ENCODE measurements at regions not wholly inside any gene's neighbourhood (a gene's known extent, or its start where the extent isn't known, plus 50 kb on each side); places are given as distances from the start of the nearest gene placed in this dataset.
"Not testable (repeated sequence)": the region's sequence is repeated elsewhere in the genome, so short reads cannot be mapped to it uniquely, and the experiment has no call there.

- TF ChIP-seq CTCF (IDR thresholded peaks at IDR 0.05; ENCODE audit: insufficient read depth, low read depth, low read length) (no peak), EZH2 (IDR thresholded peaks at IDR 0.05; ENCODE audit: insufficient read depth, low read length) (no peak)
- H3K27ac ChIP-seq (ENCODE audit: low read depth, low read length) = no peak overlapping the region
- FAIRE-seq (no peak), DNase-seq (ENCODE audit: low read depth) (no peak)
- no peaks in the 10 kb centered on the region for H3K4me1 ChIP-seq (ENCODE audit: insufficient read depth, low read length)
- no peaks in the 10 kb centered on the region for H4K20me1 ChIP-seq (ENCODE audit: insufficient read depth, low read length)
- no peak overlapping the region for H2AFZ ChIP-seq (ENCODE audit: low read depth, low read length)
- no peaks in the 10 kb centered on the region for H3K36me3 ChIP-seq (ENCODE audit: insufficient read depth, low read length)
- no peaks in the 10 kb centered on the region for H3K9me3 ChIP-seq (ENCODE audit: insufficient read depth, low read depth, low read length)
- H3K4me2 ChIP-seq (ENCODE audit: low read length) = no peak overlapping the region
- no peaks in the 10 kb centered on the region for H3K9me3 Mint-ChIP-seq (ENCODE audit: unreplicated experiment)
- H3K79me2 ChIP-seq (ENCODE audit: insufficient read depth, low read length) = no peaks in the 10 kb centered on the region
- H3K9ac ChIP-seq (ENCODE audit: low read length) = no peak overlapping the region
- no peak overlapping the region for H3K4me3 Mint-ChIP-seq (ENCODE audit: unreplicated experiment)
- H3K27ac Mint-ChIP-seq (ENCODE audit: unreplicated experiment) = no peak overlapping the region
- H3K36me3 Mint-ChIP-seq (ENCODE audit: low read depth, unreplicated experiment) = no peaks in the 10 kb centered on the region
- peaks cover 6% of the 10 kb centered on the region for H3K27me3 Mint-ChIP-seq (ENCODE audit: low read depth, unreplicated experiment)
- H3K27me3 ChIP-seq (ENCODE audit: insufficient read depth, low read length) = no peaks in the 10 kb centered on the region
- H3K4me1 Mint-ChIP-seq (ENCODE audit: low read depth, unreplicated experiment) = peaks cover 2% of the 10 kb centered on the region
- no peak overlapping the region for H3K4me3 ChIP-seq (ENCODE audit: insufficient read depth, low read depth, low read length)
These were observed 155.1 kb downstream of the DEFB131A start for GRCh38 chr4:9599266-9599665.

- Mint-ChIP-seq H3K9me3 (ENCODE audit: unreplicated experiment) (no peaks in the 10 kb centered on the region), H3K27ac (ENCODE audit: unreplicated experiment) (no peak overlapping the region), H3K36me3 (ENCODE audit: low read depth, unreplicated experiment) (no peaks in the 10 kb centered on the region), H3K4me3 (ENCODE audit: unreplicated experiment) (no peak overlapping the region), H3K27me3 (ENCODE audit: low read depth, unreplicated experiment) (peaks cover 6% of the 10 kb centered on the region), H3K4me1 (ENCODE audit: low read depth, unreplicated experiment) (peaks cover 12% of the 10 kb centered on the region)
- H3K4me2 ChIP-seq (ENCODE audit: low read length) = no peak overlapping the region
- no peak overlapping the region for H3K9ac ChIP-seq (ENCODE audit: low read length)
- no peaks in the 10 kb centered on the region for H3K27me3 ChIP-seq (ENCODE audit: insufficient read depth, low read length)
- TF ChIP-seq EZH2 (IDR thresholded peaks at IDR 0.05; ENCODE audit: insufficient read depth, low read length) (no peak), CTCF (IDR thresholded peaks at IDR 0.05; ENCODE audit: insufficient read depth, low read depth, low read length) (no peak)
- H3K4me1 ChIP-seq (ENCODE audit: insufficient read depth, low read length) = no peaks in the 10 kb centered on the region
- H3K36me3 ChIP-seq (ENCODE audit: insufficient read depth, low read length) = no peaks in the 10 kb centered on the region
- H4K20me1 ChIP-seq (ENCODE audit: insufficient read depth, low read length) = no peaks in the 10 kb centered on the region
- DNase-seq (ENCODE audit: low read depth) (no peak), FAIRE-seq (no peak)
- no peak overlapping the region for H3K27ac ChIP-seq (ENCODE audit: low read depth, low read length)
- no peak overlapping the region for H3K4me3 ChIP-seq (ENCODE audit: insufficient read depth, low read depth, low read length)
- no peaks in the 10 kb centered on the region for H3K9me3 ChIP-seq (ENCODE audit: insufficient read depth, low read depth, low read length)
- no peaks in the 10 kb centered on the region for H3K79me2 ChIP-seq (ENCODE audit: insufficient read depth, low read length)
- no peak overlapping the region for H2AFZ ChIP-seq (ENCODE audit: low read depth, low read length)
These were observed 156.0 kb downstream of the DEFB131A start for GRCh38 chr4:9600246-9600645.

- Histone ChIP-seq H3K9me3 (ENCODE audit: insufficient read depth, low read depth, low read length) (no peaks in the 10 kb centered on the region), H3K4me3 (ENCODE audit: insufficient read depth, low read depth, low read length) (no peak overlapping the region), H3K79me2 (ENCODE audit: insufficient read depth, low read length) (no peaks in the 10 kb centered on the region), H3K27ac (ENCODE audit: low read depth, low read length) (no peak overlapping the region), H3K27me3 (ENCODE audit: insufficient read depth, low read length) (no peaks in the 10 kb centered on the region), H3K36me3 (ENCODE audit: insufficient read depth, low read length) (no peaks in the 10 kb centered on the region), H3K4me1 (ENCODE audit: insufficient read depth, low read length) (no peaks in the 10 kb centered on the region), H3K4me2 (ENCODE audit: low read length) (no peak overlapping the region), H3K9ac (ENCODE audit: low read length) (no peak overlapping the region), H4K20me1 (ENCODE audit: insufficient read depth, low read length) (no peaks in the 10 kb centered on the region), H2AFZ (ENCODE audit: low read depth, low read length) (no peak overlapping the region)
- peaks cover 3% of the 10 kb centered on the region for H3K27me3 Mint-ChIP-seq (ENCODE audit: low read depth, unreplicated experiment)
- no peak overlapping the region for H3K27ac Mint-ChIP-seq (ENCODE audit: unreplicated experiment)
- peaks cover 14% of the 10 kb centered on the region for H3K4me1 Mint-ChIP-seq (ENCODE audit: low read depth, unreplicated experiment)
- FAIRE-seq (no peak), DNase-seq (ENCODE audit: low read depth) (no peak)
- H3K9me3 Mint-ChIP-seq (ENCODE audit: unreplicated experiment) = no peaks in the 10 kb centered on the region
- TF ChIP-seq CTCF (IDR thresholded peaks at IDR 0.05; ENCODE audit: insufficient read depth, low read depth, low read length) (no peak), EZH2 (IDR thresholded peaks at IDR 0.05; ENCODE audit: insufficient read depth, low read length) (no peak)
- H3K4me3 Mint-ChIP-seq (ENCODE audit: unreplicated experiment) = no peak overlapping the region
- H3K36me3 Mint-ChIP-seq (ENCODE audit: low read depth, unreplicated experiment) = no peaks in the 10 kb centered on the region
These were observed 158.2 kb downstream of the DEFB131A start for GRCh38 chr4:9602389-9602914.

GRCh38 chr4:9604031-9604892, 160.0 kb downstream of the DEFB131A start:
- peaks cover 14% of the 10 kb centered on the region for H3K4me1 Mint-ChIP-seq (ENCODE audit: low read depth, unreplicated experiment)

More at GRCh38 chr4:9604031-9604892, 160.0 kb downstream of the DEFB131A start:
- H3K4me2 ChIP-seq (ENCODE audit: low read length); H3K27ac ChIP-seq (ENCODE audit: low read depth, low read length); H3K4me3 ChIP-seq (ENCODE audit: insufficient read depth, low read depth, low read length); H2AFZ ChIP-seq (ENCODE audit: low read depth, low read length); FAIRE-seq; H3K4me3 Mint-ChIP-seq (ENCODE audit: unreplicated experiment); H3K9ac ChIP-seq (ENCODE audit: low read length); DNase-seq (ENCODE audit: low read depth); H3K36me3 Mint-ChIP-seq (ENCODE audit: low read depth, unreplicated experiment); H3K79me2 ChIP-seq (ENCODE audit: insufficient read depth, low read length); H3K4me1 ChIP-seq (ENCODE audit: insufficient read depth, low read length); H3K27me3 Mint-ChIP-seq (ENCODE audit: low read depth, unreplicated experiment); H3K9me3 ChIP-seq (ENCODE audit: insufficient read depth, low read depth, low read length); H4K20me1 ChIP-seq (ENCODE audit: insufficient read depth, low read length); H3K27me3 ChIP-seq (ENCODE audit: insufficient read depth, low read length); H3K36me3 ChIP-seq (ENCODE audit: insufficient read depth, low read length); H3K9me3 Mint-ChIP-seq (ENCODE audit: unreplicated experiment): not testable (repeated sequence)
- H3K27ac Mint-ChIP-seq (ENCODE audit: unreplicated experiment) = peak overlapping the region; percentile 67
